PC-9 (cell line): ENCODE measurements at regions not wholly inside any gene's neighbourhood (a gene's known extent, or its start where the extent isn't known, plus 50 kb on each side); places are given as distances from the start of the nearest gene placed in this dataset.

Experiments used
- CTCF ChIP-seq: fragments of 200-600 bp; sonication (generic); conservative IDR thresholded peaks from 2 replicates; pipeline ENCODE4 v1.6.1; 2017; ENCODE audit warnings: mixed run types, antibody characterized with exemption, mild to moderate bottlenecking, moderate library complexity
- EZH2 ChIP-seq: fragments of 200-600 bp; sonication (generic); IDR thresholded peaks from 2 replicates; pipeline ENCODE4 v1.8.0; 2017; ENCODE audit warnings: antibody characterized with exemption, low read depth

GRCh38 chr2:181786371-181787228 is 104.9 kb upstream of the ITPRID2 start:
- TF ChIP-seq CTCF (no peak), EZH2 (no peak)
